HG02588 (cell line): ENCODE measurements at regions not wholly inside any gene's neighbourhood (a gene's known extent, or its start where the extent isn't known, plus 50 kb on each side); places are given as distances from the start of the nearest gene placed in this dataset.

Experiments used
- ATAC-seq: cut with Tn5 transposase; IDR thresholded peaks from one replicate; pipeline ENCODE4 v1.9.1; 2021; ENCODE audit warnings: mild to moderate bottlenecking, moderate library complexity; ENCODE audit not compliant: unreplicated experiment

- ATAC-seq, result no peak
Observed at GRCh38 chr2:8267721-8268120, 414.1 kb upstream of the ID2 start.

GRCh38 chr2:8268172-8268783 is 413.6 kb upstream of the ID2 start:
- no peak for ATAC-seq

- ATAC-seq, result no peak
Observed at GRCh38 chr2:8270699-8271098, 411.2 kb upstream of the ID2 start.

GRCh38 chr2:8271461-8271860 is 410.4 kb upstream of the ID2 start:
- no peak for ATAC-seq

- ATAC-seq, result no peak
Observed at GRCh38 chr2:8276026-8276425, 405.8 kb upstream of the ID2 start.

- ATAC-seq, result peak; percentile 62
Observed at GRCh38 chr2:8277921-8278571, 403.8 kb upstream of the ID2 start.

GRCh38 chr2:8278709-8279354 is 403.0 kb upstream of the ID2 start:
- ATAC-seq, result no peak

GRCh38 chr2:8279506-8279905 is 402.4 kb upstream of the ID2 start:
- no peak for ATAC-seq

- ATAC-seq, result no peak
Observed at GRCh38 chr2:8281234-8281633, 400.6 kb upstream of the ID2 start.

GRCh38 chr2:8281950-8282857 is 399.7 kb upstream of the ID2 start:
- ATAC-seq, result no peak

GRCh38 chr2:8282858-8283252 is 399.0 kb upstream of the ID2 start:
- ATAC-seq, result no peak

- ATAC-seq, result no peak
Observed at GRCh38 chr2:8285081-8285480, 396.8 kb upstream of the ID2 start.

GRCh38 chr2:8285898-8286297 is 396.0 kb upstream of the ID2 start:
- no peak for ATAC-seq

- no peak for ATAC-seq
Observed at GRCh38 chr2:8288206-8288605, 393.6 kb upstream of the ID2 start.

GRCh38 chr2:8289111-8289510 is 392.7 kb upstream of the ID2 start:
- ATAC-seq, result no peak

GRCh38 chr2:8290771-8291352 is 391.0 kb upstream of the ID2 start:
- no peak for ATAC-seq

- no peak for ATAC-seq
Observed at GRCh38 chr2:8296306-8296705, 385.6 kb upstream of the ID2 start.

GRCh38 chr2:8297376-8298231 is 384.3 kb upstream of the ID2 start:
- ATAC-seq, result no peak

- ATAC-seq, result no peak
Observed at GRCh38 chr2:8298783-8299182, 383.1 kb upstream of the ID2 start.

- no peak for ATAC-seq
Observed at GRCh38 chr2:8300216-8300615, 381.6 kb upstream of the ID2 start.
